Neural progenitor cell (in vitro differentiated cells): ENCODE measurements at regions not wholly inside any gene's neighbourhood (a gene's known extent, or its start where the extent isn't known, plus 50 kb on each side); places are given as distances from the start of the nearest gene placed in this dataset.
"Not testable (repeated sequence)": the region's sequence is repeated elsewhere in the genome, so short reads cannot be mapped to it uniquely, and the experiment has no call there.

ENCODE experiments used
- DNase-seq: peaks from one replicate; pipeline ENCODE4 v3.0.0-alpha.2; 2016; ENCODE audit warnings: low spot score
- H2AFZ ChIP-seq: fragments of 200-600 bp; sonication (generic); replicated peaks from 2 replicates; pipeline ENCODE4 v1.6.1; 2016; ENCODE audit warnings: antibody characterized with exemption
- H3F3A ChIP-seq: fragments of 200-600 bp; sonication (generic); 2 replicates; pipeline ENCODE4 v1.6.1; 2016; ENCODE audit warnings: antibody characterized with exemption, low read depth
- H3K27ac ChIP-seq: fragments of 200-600 bp; sonication (generic); 2 replicates; pipeline ENCODE4 v1.5.1; 2016; ENCODE audit warnings: mild to moderate bottlenecking
- H3K27me3 ChIP-seq: fragments of 200-600 bp; sonication (generic); 2 replicates; pipeline ENCODE4 v1.6.1; 2016; ENCODE audit warnings: mild to moderate bottlenecking, moderate library complexity
- H3K36me3 ChIP-seq: fragments of 200-600 bp; sonication (generic); 2 replicates; pipeline ENCODE4 v1.5.1; 2016
- H3K4me1 ChIP-seq: fragments of 200-600 bp; sonication (generic); 2 replicates; pipeline ENCODE4 v1.6.1; 2016; ENCODE audit warnings: mixed run types
- H3K4me2 ChIP-seq: fragments of 200-600 bp; sonication (generic); 2 replicates; pipeline ENCODE4 v1.6.1; 2016
- H3K4me3 ChIP-seq: fragments of 200-600 bp; sonication (generic); 2 replicates; pipeline ENCODE4 v1.5.1; 2016
- H3K79me2 ChIP-seq: fragments of 200-600 bp; sonication (generic); 2 replicates; pipeline ENCODE4 v1.6.1; 2016; ENCODE audit warnings: low read depth
- H3K9ac ChIP-seq: fragments of 200-600 bp; sonication (generic); 2 replicates; pipeline ENCODE4 v1.6.1; 2016
- H3K9me3 ChIP-seq: fragments of 200-600 bp; sonication (generic); 2 replicates; pipeline ENCODE4 v1.5.1; 2016; ENCODE audit warnings: low read depth
- H4K20me1 ChIP-seq: fragments of 200-600 bp; sonication (generic); 2 replicates; pipeline ENCODE4 v1.6.1; 2016; ENCODE audit warnings: low read depth
- H3K27ac Mint-ChIP-seq: 3 replicates; pipeline ENCODE4 v1.8.0; 2021; ENCODE audit warnings: mixed read lengths
- H3K27me3 Mint-ChIP-seq: 2 replicates; pipeline ENCODE4 v1.8.0; 2022; ENCODE audit warnings: low read depth, mild to moderate bottlenecking, inconsistent platforms, moderate library complexity, mixed read lengths; ENCODE audit not compliant: insufficient read depth
- H3K36me3 Mint-ChIP-seq: 3 replicates; pipeline ENCODE4 v1.8.0; 2021; ENCODE audit warnings: mixed read lengths
- H3K4me1 Mint-ChIP-seq: 3 replicates; pipeline ENCODE4 v1.8.0; 2021; ENCODE audit warnings: mixed read lengths
- H3K4me3 Mint-ChIP-seq: 3 replicates; pipeline ENCODE4 v1.8.0; 2021; ENCODE audit warnings: mild to moderate bottlenecking, moderate library complexity, mixed read lengths
- H3K9me3 Mint-ChIP-seq: 3 replicates; pipeline ENCODE4 v1.8.0; 2020; ENCODE audit warnings: mixed read lengths
- TF ChIP-seq, protein P1 (sequence below): fragments of 200-600 bp; sonication (generic); IDR thresholded peaks from 2 replicates; pipeline ENCODE4 v1.5.1; 2017; ENCODE audit warnings: antibody characterized with exemption, mild to moderate bottlenecking

DNA sequence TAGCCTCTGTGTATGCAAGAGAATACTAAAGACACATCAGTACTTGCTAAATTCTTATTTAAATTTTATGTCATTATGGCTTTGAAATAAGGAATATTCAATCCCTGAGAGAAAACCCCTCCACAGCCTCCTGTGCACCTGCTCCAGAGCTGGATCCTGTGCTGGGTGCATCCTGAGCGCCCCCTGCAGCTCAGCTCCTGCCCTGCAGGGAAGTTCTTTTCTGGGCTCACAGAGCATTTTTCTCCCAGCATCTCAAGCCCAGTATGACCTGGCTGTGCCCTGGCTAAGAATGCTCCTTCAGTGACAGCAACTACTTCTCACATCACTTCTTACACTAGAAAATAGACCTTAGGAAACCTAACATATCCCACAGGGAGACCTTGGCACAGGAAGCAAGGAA, 1211.7 kb downstream of the TMEM121 start:
- Mint-ChIP-seq H3K4me3 (no peak overlapping the region), H3K9me3 (no peaks in the 10 kb centered on the region), H3K27me3 (no peaks in the 10 kb centered on the region), H3K27ac (no peak overlapping the region), H3K36me3 (no peaks in the 10 kb centered on the region), H3K4me1 (no peaks in the 10 kb centered on the region)
- no peak for DNase-seq
- TF ChIP-seq, protein P1, sequence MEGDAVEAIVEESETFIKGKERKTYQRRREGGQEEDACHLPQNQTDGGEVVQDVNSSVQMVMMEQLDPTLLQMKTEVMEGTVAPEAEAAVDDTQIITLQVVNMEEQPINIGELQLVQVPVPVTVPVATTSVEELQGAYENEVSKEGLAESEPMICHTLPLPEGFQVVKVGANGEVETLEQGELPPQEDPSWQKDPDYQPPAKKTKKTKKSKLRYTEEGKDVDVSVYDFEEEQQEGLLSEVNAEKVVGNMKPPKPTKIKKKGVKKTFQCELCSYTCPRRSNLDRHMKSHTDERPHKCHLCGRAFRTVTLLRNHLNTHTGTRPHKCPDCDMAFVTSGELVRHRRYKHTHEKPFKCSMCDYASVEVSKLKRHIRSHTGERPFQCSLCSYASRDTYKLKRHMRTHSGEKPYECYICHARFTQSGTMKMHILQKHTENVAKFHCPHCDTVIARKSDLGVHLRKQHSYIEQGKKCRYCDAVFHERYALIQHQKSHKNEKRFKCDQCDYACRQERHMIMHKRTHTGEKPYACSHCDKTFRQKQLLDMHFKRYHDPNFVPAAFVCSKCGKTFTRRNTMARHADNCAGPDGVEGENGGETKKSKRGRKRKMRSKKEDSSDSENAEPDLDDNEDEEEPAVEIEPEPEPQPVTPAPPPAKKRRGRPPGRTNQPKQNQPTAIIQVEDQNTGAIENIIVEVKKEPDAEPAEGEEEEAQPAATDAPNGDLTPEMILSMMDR = no peak
- no peak overlapping the region for H3K4me3 ChIP-seq
- H2AFZ ChIP-seq = no peak overlapping the region
- no peak overlapping the region for H3K27ac ChIP-seq
- no peaks in the 10 kb centered on the region for H3K79me2 ChIP-seq
- no peaks in the 10 kb centered on the region for H3F3A ChIP-seq
- no peaks in the 10 kb centered on the region for H4K20me1 ChIP-seq
- no peak overlapping the region for H3K4me2 ChIP-seq
- H3K36me3 ChIP-seq = no peaks in the 10 kb centered on the region
- no peaks in the 10 kb centered on the region for H3K27me3 ChIP-seq
- no peaks in the 10 kb centered on the region for H3K9me3 ChIP-seq
- no peak overlapping the region for H3K9ac ChIP-seq
- H3K4me1 ChIP-seq = no peaks in the 10 kb centered on the region

DNA sequence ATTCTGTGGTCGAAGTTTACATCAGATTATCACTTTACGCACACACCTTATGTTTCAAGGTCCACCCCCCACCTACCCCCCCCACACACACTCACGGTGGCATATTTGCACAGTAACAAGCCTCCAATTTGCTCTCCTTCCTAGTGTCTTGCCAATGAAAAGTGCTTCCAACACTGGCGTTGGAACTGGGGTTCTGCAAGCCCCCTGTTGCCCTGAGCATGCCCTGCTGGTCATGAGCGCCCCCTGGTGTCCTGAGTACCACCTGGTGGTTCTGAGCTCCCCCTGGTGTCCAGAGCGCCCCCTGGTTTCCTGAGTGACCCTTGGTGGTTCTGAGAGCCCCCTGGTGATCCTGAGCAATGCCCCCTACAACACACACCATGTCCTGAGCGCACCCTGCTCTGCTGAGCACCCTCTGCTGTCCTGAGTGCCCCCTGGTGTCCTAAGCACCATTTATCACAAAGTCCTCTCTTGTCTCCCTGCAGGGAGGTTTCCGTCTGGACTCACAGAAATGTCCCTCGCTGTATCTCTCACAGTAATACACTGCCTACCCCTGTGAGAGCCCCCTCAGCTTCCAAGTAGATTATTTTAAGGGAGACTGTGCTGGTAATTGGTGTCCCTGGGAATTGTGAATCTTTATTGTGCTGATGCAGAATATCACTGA, 1212.3 kb downstream of the TMEM121 start:
- not testable (repeated sequence) for DNase-seq, H3K9me3 Mint-ChIP-seq, H3K4me1 Mint-ChIP-seq, H3K9me3 ChIP-seq, H3K4me3 ChIP-seq, H3K36me3 Mint-ChIP-seq, H3K27ac ChIP-seq, H2AFZ ChIP-seq, H3K4me2 ChIP-seq, H3K27ac Mint-ChIP-seq, H3K4me3 Mint-ChIP-seq, H3K27me3 ChIP-seq, H3K27me3 Mint-ChIP-seq, H3K4me1 ChIP-seq, H3K36me3 ChIP-seq, H3K79me2 ChIP-seq, H4K20me1 ChIP-seq, H3F3A ChIP-seq, H3K9ac ChIP-seq

DNA sequence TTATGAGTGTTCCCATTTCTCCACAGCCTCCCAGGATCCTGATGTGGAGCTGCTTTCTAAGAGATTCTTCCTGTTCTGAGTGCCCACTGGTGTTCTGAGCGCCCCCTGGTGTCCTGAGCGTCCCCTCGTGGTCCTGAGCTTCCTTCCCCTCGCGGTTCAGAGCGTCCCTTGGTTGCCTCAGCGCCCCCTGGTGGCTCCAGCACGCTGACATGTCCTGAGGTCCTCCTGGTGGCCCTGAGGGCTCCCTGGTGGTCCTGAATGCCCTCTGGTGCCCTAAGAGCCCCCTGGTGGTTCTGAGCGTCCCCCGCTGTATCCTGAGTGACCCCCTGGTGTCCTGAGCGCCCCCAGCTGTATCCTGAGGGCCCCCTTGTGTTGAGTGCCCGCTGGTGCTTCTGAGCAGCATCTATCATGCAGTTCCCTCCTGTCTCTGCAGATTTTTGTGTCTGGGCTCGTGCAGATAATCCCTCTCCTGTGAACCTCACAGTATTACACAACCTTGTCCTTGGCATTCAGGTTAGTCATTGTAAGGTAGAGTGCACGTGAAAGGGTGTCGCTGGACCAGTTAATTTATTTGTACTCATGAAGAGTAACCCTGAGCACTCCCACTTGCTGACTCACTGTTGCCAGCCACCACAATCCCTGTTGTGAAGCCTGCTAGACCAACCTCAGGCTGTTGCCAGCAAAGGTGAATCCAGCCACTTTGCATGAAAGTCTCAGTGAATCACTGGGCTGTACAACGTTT, 1214.9 kb downstream of the TMEM121 start:
- H3K4me1 ChIP-seq, H3F3A ChIP-seq, DNase-seq, H3K9me3 ChIP-seq, H3K9ac ChIP-seq, H3K4me1 Mint-ChIP-seq, H3K4me2 ChIP-seq, H3K27me3 Mint-ChIP-seq, H3K9me3 Mint-ChIP-seq, H3K79me2 ChIP-seq, H3K27me3 ChIP-seq, H3K36me3 ChIP-seq, H3K36me3 Mint-ChIP-seq, H2AFZ ChIP-seq, H4K20me1 ChIP-seq, H3K4me3 ChIP-seq, H3K27ac Mint-ChIP-seq, H3K4me3 Mint-ChIP-seq, H3K27ac ChIP-seq: not testable (repeated sequence)

DNA sequence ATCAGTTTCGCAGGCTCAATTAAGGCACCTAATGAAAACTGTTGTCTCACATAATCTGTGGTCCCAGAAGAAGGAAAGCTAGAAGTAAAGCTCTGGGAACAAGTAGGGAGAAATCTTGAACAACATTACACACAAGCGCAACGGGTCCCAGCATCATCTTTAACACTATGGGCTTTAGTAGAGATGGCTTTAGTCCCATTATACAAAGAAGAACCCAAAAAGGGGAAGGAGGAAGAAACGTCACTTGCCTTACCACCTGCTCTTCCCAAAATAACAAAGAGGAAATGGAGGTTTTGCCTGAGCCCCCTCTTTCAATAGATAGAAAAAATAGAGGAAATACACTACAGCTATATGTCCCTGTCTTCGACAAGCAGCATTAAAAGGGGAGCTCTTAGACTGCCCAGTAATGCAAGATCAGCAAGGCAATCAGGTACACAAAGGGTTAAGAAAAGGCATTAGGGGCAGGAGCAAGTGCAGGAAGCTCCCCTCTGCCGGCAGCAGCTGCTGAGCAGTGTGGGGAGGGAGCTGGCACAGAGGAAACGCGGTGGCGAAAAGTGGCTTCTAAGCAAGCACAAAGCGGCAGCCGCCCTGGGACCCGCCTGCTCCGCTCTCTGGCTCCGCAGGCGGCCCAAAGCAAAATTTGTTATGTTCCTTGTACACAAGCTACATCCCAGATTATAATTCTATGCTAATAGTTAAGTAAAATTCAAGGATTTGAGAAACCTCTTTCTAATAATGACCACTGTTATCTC, 1218.8 kb downstream of the TMEM121 start:
- not testable (repeated sequence) for H3K27ac ChIP-seq, H3F3A ChIP-seq, H3K9me3 ChIP-seq, H3K4me1 Mint-ChIP-seq, H3K36me3 Mint-ChIP-seq, H3K27me3 ChIP-seq, H3K4me3 ChIP-seq, H3K36me3 ChIP-seq, H3K4me1 ChIP-seq, H4K20me1 ChIP-seq, H3K4me3 Mint-ChIP-seq, H3K27ac Mint-ChIP-seq, H3K79me2 ChIP-seq, H3K4me2 ChIP-seq, H2AFZ ChIP-seq, H3K9ac ChIP-seq, H3K27me3 Mint-ChIP-seq, H3K9me3 Mint-ChIP-seq, DNase-seq

DNA sequence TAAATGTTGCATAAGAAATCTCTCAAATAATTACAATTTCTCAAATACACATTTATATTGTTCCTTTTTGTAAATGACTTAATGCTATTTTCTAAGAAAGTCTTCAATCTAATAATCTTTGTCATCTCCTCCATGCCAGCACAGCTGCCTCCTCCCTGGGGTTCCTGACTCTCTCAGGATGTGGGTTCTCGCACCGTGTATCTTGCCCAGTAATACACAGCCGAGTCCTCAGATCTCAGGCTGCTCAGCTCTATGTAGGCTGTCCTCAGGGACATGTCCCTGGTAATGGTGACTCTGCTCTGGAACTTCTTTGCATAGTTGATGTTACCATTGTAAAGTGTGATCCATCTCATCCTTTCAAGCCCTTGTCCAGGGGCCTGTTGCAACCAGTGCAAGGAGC, 1223.7 kb downstream of the TMEM121 start:
- H3K27ac Mint-ChIP-seq, DNase-seq, H3K4me3 ChIP-seq, H3K4me1 Mint-ChIP-seq, H3K9me3 Mint-ChIP-seq, H3F3A ChIP-seq, H3K9ac ChIP-seq, H3K4me2 ChIP-seq, H3K27ac ChIP-seq, H4K20me1 ChIP-seq, H3K4me3 Mint-ChIP-seq, H3K9me3 ChIP-seq, H3K27me3 ChIP-seq, H3K36me3 Mint-ChIP-seq, H3K27me3 Mint-ChIP-seq, H3K36me3 ChIP-seq, H3K79me2 ChIP-seq, H3K4me1 ChIP-seq, H2AFZ ChIP-seq: not testable (repeated sequence)

DNA sequence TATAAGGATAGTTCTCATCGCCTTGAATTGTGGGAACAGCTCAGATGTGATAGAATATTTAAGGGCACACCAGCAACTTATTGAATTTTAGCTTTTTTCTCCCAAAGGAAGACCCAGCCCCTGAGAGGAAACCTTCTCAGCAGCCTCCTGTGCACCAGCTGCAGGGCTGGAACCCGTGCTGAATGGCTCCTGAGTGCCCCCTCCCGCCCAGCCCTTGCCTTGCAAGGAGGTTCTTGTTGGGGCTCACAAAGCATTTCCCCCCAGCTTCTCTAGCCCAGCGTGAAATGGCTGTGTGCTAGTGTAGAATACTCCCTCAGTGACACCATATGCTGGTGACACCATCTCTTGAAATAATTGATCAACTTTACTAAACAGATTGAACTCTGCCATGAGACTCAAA, 1227.4 kb downstream of the TMEM121 start:
- H3K4me1 ChIP-seq, H3K4me3 ChIP-seq, H3K36me3 ChIP-seq, H4K20me1 ChIP-seq, H3K27ac Mint-ChIP-seq, H3K9me3 Mint-ChIP-seq, H3K4me3 Mint-ChIP-seq, H2AFZ ChIP-seq, H3K27ac ChIP-seq, H3K4me2 ChIP-seq, H3K9ac ChIP-seq, H3K36me3 Mint-ChIP-seq, H3K4me1 Mint-ChIP-seq, H3K27me3 Mint-ChIP-seq, H3K9me3 ChIP-seq, H3K79me2 ChIP-seq, H3F3A ChIP-seq, DNase-seq, H3K27me3 ChIP-seq: not testable (repeated sequence)

DNA sequence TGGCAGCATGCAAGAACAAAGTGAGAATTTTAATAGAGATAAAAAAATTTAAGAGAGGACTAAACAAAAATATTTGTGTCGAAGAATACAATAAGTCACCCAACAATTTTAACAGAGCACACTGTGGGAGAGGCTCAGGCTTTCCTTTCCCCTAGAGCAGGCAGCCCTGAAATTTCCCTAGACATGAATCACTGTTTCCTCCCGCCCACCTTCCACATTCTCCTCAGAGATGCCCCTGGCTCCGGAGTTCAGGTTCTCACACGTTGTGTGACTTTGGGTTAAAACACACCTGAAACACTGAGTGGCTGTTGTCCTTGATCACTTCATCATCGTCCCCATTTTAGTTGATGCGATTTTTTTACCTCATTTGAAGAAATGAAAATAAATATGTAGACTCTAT, 1231.1 kb downstream of the TMEM121 start:
- not testable (repeated sequence) for H3K9ac ChIP-seq, H3K27me3 Mint-ChIP-seq, H3K9me3 ChIP-seq, H4K20me1 ChIP-seq, H3K4me2 ChIP-seq, H3K27ac Mint-ChIP-seq, H3F3A ChIP-seq, H3K4me1 ChIP-seq, H3K27me3 ChIP-seq, H3K4me1 Mint-ChIP-seq, H2AFZ ChIP-seq, H3K4me3 Mint-ChIP-seq, H3K79me2 ChIP-seq, DNase-seq, H3K36me3 ChIP-seq, H3K27ac ChIP-seq, H3K9me3 Mint-ChIP-seq, H3K36me3 Mint-ChIP-seq, H3K4me3 ChIP-seq
